OCI-LY7 (cell line): ENCODE measurements at regions not wholly inside any gene's neighbourhood (a gene's known extent, or its start where the extent isn't known, plus 50 kb on each side); places are given as distances from the start of the nearest gene placed in this dataset.

Experiments
- BruUV-seq: library from RNA; stranded (reverse); fragments of 400-500 nt; replicated peaks from 2 replicates; lab custom pipeline; 2021; lab: Mats Ljungman, UMichigan
- CTCF ChIA-PET: fragments of 300-600 bp; sonication (Branson Sonifier 250); formaldehyde crosslinking; loops from one replicate; lab custom pipeline; 2022; ENCODE audit warnings: antibody characterized with exemption; ENCODE audit not compliant: unreplicated experiment; lab: Charles Lee
- POLR2A ChIA-PET: fragments of 300-600 bp; sonication (Branson Sonifier 250); formaldehyde crosslinking; loops from one replicate; lab custom pipeline; 2022; ENCODE audit warnings: antibody characterized with exemption; lab: Charles Lee
- DNase-seq: peaks from one replicate; pipeline ENCODE4 v3.0.0-alpha.2; 2015; ENCODE audit warnings: low spot score
- H2AFZ ChIP-seq: fragments of 200-600 bp; sonication (generic), shearing (Covaris generic); 2 replicates; pipeline ENCODE4 v1.6.1; 2014; ENCODE audit warnings: mild to moderate bottlenecking, antibody characterized with exemption, low read length, moderate library complexity
- H3K27ac ChIP-seq: fragments of 200-600 bp; sonication (generic); 2 replicates; pipeline ENCODE4 v1.5.1; 2014; ENCODE audit warnings: mixed run types, low read depth, mild to moderate bottlenecking, moderate library complexity, low read length, inconsistent platforms; ENCODE audit not compliant: poor library complexity, severe bottlenecking
- H3K36me3 ChIP-seq: fragments of 200-600 bp; sonication (generic); 2 replicates; pipeline ENCODE4 v1.6.1; 2014; ENCODE audit warnings: mild to moderate bottlenecking, antibody characterized with exemption, low read length, moderate library complexity, mixed read lengths; ENCODE audit not compliant: insufficient read depth
- H3K4me1 ChIP-seq: fragments of 200-600 bp; sonication (generic); 2 replicates; pipeline ENCODE4 v1.5.1; 2014; ENCODE audit warnings: mild to moderate bottlenecking, low read length; ENCODE audit not compliant: insufficient read depth, poor library complexity, severe bottlenecking
- H3K4me2 ChIP-seq: fragments of 200-600 bp; sonication (generic); 2 replicates; pipeline ENCODE4 v1.6.1; 2014; ENCODE audit warnings: mild to moderate bottlenecking, low read length
- H3K4me3 ChIP-seq: fragments of 200-600 bp; sonication (generic); 2 replicates; pipeline ENCODE4 v1.5.1; 2014; ENCODE audit warnings: mild to moderate bottlenecking, low read depth, low read length; ENCODE audit not compliant: poor library complexity, severe bottlenecking
- H3K79me2 ChIP-seq: fragments of 200-600 bp; sonication (generic); 2 replicates; pipeline ENCODE4 v1.6.1; 2016; ENCODE audit warnings: low read depth, mild to moderate bottlenecking, low read length, moderate library complexity, mixed read lengths; ENCODE audit not compliant: insufficient read depth
- H3K9me2 ChIP-seq: fragments of 200-600 bp; sonication (generic); 2 replicates; pipeline ENCODE4 v1.6.1; 2016; ENCODE audit warnings: mild to moderate bottlenecking, low read length, mixed read lengths; ENCODE audit not compliant: insufficient read depth
- H3K9me3 ChIP-seq: fragments of 200-600 bp; sonication (generic); 2 replicates; pipeline ENCODE4 v1.6.1; 2014; ENCODE audit warnings: mild to moderate bottlenecking, mixed run types, low read length, mixed read lengths
- H4K20me1 ChIP-seq: fragments of 200-600 bp; sonication (generic); 2 replicates; pipeline ENCODE4 v1.6.1; 2014; ENCODE audit warnings: mild to moderate bottlenecking, antibody characterized with exemption, low read length, moderate library complexity, mixed read lengths; ENCODE audit not compliant: insufficient read depth
- EZH2phosphoT487 ChIP-seq: fragments of 200-600 bp; sonication (generic); IDR thresholded peaks from 2 replicates; pipeline ENCODE4 v1.6.1; 2018; ENCODE audit warnings: low read depth, borderline replicate concordance, mild to moderate bottlenecking, mixed run types, antibody characterized with exemption, low read length, moderate library complexity, mixed read lengths
- intact Hi-C: fragments of 100-400 bp; cut with micrococcal nuclease; formaldehyde crosslinking; loops from one replicate; pipeline ENCODE4 v1.10.0; 2022; ENCODE audit not compliant: unreplicated experiment
- TF ChIP-seq, protein P1 (sequence below): fragments of 200-600 bp; sonication (generic); conservative IDR thresholded peaks from 2 replicates; pipeline ENCODE4 v1.5.1; 2014; ENCODE audit warnings: mild to moderate bottlenecking, antibody characterized with exemption, low read length, moderate library complexity, mixed read lengths

DNA sequence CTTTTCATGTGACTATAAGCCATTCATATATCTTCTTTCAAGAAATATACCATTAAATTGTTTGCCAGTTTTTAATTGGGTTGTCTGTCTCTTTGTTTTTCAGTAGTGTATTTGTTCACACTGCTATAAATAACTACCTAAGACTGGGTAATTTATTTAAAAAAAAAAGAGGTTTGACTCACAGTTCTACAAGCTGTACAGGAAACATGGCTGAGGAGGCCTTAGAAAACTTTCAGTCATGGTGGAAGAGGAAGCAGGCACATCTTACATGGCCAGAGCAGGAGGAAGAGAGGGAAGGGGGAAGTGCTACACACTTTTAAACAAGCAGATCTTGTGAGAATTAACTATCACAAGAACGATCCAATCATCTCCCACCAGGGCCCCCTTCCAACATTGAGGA, 255.3 kb downstream of the EPM2A start:
- ChIA-PET POLR2A (interaction anchor here (0.6 kb wide), 1 partner anchor 463 kb away, joined by 3 read pairs; no protein-coding TSS in a partner anchor), CTCF (no interaction called here)
- BruUV-seq: no TSS peak
- Histone ChIP-seq H3K4me3 (no peak overlapping the region), H3K4me2 (no peak overlapping the region), H3K79me2 (no peaks in the 10 kb centered on the region), H3K27ac (no peak overlapping the region), H2AFZ (no peak overlapping the region), H3K36me3 (no peaks in the 10 kb centered on the region), H3K9me2 (no peaks in the 10 kb centered on the region), H3K9me3 (no peaks in the 10 kb centered on the region), H3K4me1 (no peaks in the 10 kb centered on the region), H4K20me1 (no peaks in the 10 kb centered on the region)
- DNase-seq: no peak
- intact Hi-C loops: no loop called here
- TF ChIP-seq, protein P1, sequence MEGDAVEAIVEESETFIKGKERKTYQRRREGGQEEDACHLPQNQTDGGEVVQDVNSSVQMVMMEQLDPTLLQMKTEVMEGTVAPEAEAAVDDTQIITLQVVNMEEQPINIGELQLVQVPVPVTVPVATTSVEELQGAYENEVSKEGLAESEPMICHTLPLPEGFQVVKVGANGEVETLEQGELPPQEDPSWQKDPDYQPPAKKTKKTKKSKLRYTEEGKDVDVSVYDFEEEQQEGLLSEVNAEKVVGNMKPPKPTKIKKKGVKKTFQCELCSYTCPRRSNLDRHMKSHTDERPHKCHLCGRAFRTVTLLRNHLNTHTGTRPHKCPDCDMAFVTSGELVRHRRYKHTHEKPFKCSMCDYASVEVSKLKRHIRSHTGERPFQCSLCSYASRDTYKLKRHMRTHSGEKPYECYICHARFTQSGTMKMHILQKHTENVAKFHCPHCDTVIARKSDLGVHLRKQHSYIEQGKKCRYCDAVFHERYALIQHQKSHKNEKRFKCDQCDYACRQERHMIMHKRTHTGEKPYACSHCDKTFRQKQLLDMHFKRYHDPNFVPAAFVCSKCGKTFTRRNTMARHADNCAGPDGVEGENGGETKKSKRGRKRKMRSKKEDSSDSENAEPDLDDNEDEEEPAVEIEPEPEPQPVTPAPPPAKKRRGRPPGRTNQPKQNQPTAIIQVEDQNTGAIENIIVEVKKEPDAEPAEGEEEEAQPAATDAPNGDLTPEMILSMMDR: no peak
- TF ChIP-seq EZH2phosphoT487: no peak

DNA sequence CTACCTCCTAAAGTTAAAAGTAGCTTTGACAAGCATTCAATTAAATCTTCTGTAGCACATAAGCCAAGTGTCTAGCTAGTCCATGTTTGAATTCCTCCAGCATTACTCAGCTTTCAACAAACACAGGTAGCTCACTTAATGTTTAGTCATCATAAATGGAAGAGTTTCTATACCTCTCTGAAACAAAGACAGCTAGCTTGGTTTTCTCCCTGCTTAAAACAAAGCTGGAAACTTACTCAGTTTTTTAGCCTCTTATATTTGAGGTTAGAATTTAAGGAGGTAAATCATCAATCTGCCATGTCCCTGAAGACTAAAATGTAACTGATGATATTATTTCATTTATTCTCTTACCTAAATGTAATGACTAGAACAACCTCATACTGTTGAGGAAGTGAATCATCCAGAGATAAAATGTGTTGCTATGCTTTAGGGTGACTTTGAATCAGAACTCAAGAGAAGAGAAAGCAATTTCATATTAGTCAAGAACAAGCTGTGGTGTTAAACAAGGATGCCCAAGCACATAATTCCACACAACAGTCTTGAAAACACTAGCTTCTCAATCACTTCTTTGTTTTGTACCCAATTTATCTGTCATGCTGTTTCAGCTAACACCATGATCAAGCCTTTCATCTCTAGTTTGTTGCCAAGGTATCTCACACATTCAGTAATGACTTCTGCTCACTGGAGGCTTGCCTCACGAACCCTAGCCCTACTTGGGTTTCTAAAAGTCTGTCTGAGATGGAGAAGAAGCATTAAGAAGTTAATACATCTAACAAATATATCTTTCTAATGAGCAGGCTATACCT, 251.9 kb downstream of the EPM2A start:
- H4K20me1 ChIP-seq: no peaks in the 10 kb centered on the region
- no peaks in the 10 kb centered on the region for H3K36me3 ChIP-seq
- H2AFZ ChIP-seq: no peak overlapping the region
- ChIA-PET CTCF (no interaction called here), POLR2A (interaction anchor here (1.0 kb wide), 2 partner anchors 19 to 83 kb away, joined by 3 to 4 read pairs; no protein-coding TSS in a partner anchor)
- no peak overlapping the region for H3K4me3 ChIP-seq
- intact Hi-C loops: no loop called here
- TF ChIP-seq, protein P1: no peak
- no peak for TF ChIP-seq EZH2phosphoT487
- no peak overlapping the region for H3K27ac ChIP-seq
- no peaks in the 10 kb centered on the region for H3K9me3 ChIP-seq
- no peaks in the 10 kb centered on the region for H3K4me1 ChIP-seq
- DNase-seq: no peak
- H3K9me2 ChIP-seq: no peaks in the 10 kb centered on the region
- BruUV-seq: no TSS peak
- H3K4me2 ChIP-seq: no peak overlapping the region
- H3K79me2 ChIP-seq: no peaks in the 10 kb centered on the region

GRCh38 chr6:145485288-145485687, 250.0 kb downstream of the EPM2A start:
- H3K4me3 ChIP-seq: no peak overlapping the region
- no peaks in the 10 kb centered on the region for H3K9me2 ChIP-seq
- no peak overlapping the region for H2AFZ ChIP-seq
- no peaks in the 10 kb centered on the region for H3K36me3 ChIP-seq
- no peaks in the 10 kb centered on the region for H4K20me1 ChIP-seq
- BruUV-seq: no TSS peak
- H3K79me2 ChIP-seq: no peaks in the 10 kb centered on the region
- TF ChIP-seq, protein P1: no peak
- TF ChIP-seq EZH2phosphoT487: no peak
- ChIA-PET CTCF (no interaction called here), POLR2A (no interaction called here)
- no peak overlapping the region for H3K27ac ChIP-seq
- no peak for DNase-seq
- no peaks in the 10 kb centered on the region for H3K4me1 ChIP-seq
- intact Hi-C loops: no loop called here
- H3K9me3 ChIP-seq: no peaks in the 10 kb centered on the region
- no peak overlapping the region for H3K4me2 ChIP-seq
